Caco-2 (cell line): ENCODE measurements at regions not wholly inside any gene's neighbourhood (a gene's known extent, or its start where the extent isn't known, plus 50 kb on each side); places are given as distances from the start of the nearest gene placed in this dataset.

Experiments
- BruUV-seq: library from RNA; stranded (reverse); fragments of 400-500 nt; replicated peaks from 2 replicates; lab custom pipeline; 2021; lab: Mats Ljungman, UMichigan
- CTCF ChIA-PET: fragments of 300-600 bp; sonication (Branson Sonifier 250); formaldehyde crosslinking; loops from one replicate; lab custom pipeline; 2022; ENCODE audit warnings: antibody characterized with exemption; lab: Charles Lee
- POLR2A ChIA-PET: fragments of 300-600 bp; sonication (Branson Sonifier 250); formaldehyde crosslinking; loops from one replicate; lab custom pipeline; 2022; ENCODE audit warnings: antibody characterized with exemption; lab: Charles Lee
- DNase-seq, 2 experiments: peaks; one replicate each; pipeline versions ENCODE4 v3.0.0 to v3.0.0-alpha.2; 2020 to 2022
- H3K27me3 ChIP-seq: replicated peaks from 2 replicates; pipeline ENCODE4 v1.6.0; 2011; ENCODE audit warnings: low read length; ENCODE audit not compliant: control insufficient read depth, insufficient read depth
- H3K36me3 ChIP-seq: 2 replicates; pipeline ENCODE4 v1.5.1; 2011; ENCODE audit warnings: low read length; ENCODE audit not compliant: control insufficient read depth, insufficient read depth
- H3K4me1 ChIP-seq: fragments of 250-450 bp; sonication (Bioruptor Pico); 2 replicates; pipeline ENCODE4 v1.5.1; 2020; ENCODE audit warnings: mild to moderate bottlenecking
- H3K4me3 ChIP-seq: 2 replicates; pipeline ENCODE4 v1.5.1; 2011; ENCODE audit warnings: low read depth, mild to moderate bottlenecking, control low read depth, low read length
- H3K9me3 ChIP-seq: fragments of 250-450 bp; sonication (Bioruptor Pico); 2 replicates; pipeline ENCODE4 v1.5.1; 2020; ENCODE audit warnings: mild to moderate bottlenecking, moderate library complexity
- H3K27ac Mint-ChIP-seq: one replicate; pipeline ENCODE4 v1.8.0; 2022; ENCODE audit warnings: mixed read lengths; ENCODE audit not compliant: unreplicated experiment
- H3K27me3 Mint-ChIP-seq: one replicate; pipeline ENCODE4 v1.8.0; 2022; ENCODE audit warnings: mixed read lengths; ENCODE audit not compliant: insufficient read depth, unreplicated experiment
- H3K36me3 Mint-ChIP-seq: one replicate; pipeline ENCODE4 v1.8.0; 2022; ENCODE audit warnings: mild to moderate bottlenecking, mixed read lengths; ENCODE audit not compliant: insufficient read depth, unreplicated experiment
- H3K4me1 Mint-ChIP-seq: one replicate; pipeline ENCODE4 v1.8.0; 2022; ENCODE audit warnings: low read depth, mixed read lengths; ENCODE audit not compliant: unreplicated experiment
- H3K4me3 Mint-ChIP-seq: one replicate; pipeline ENCODE4 v1.8.0; 2022; ENCODE audit warnings: mild to moderate bottlenecking, moderate library complexity, mixed read lengths; ENCODE audit not compliant: unreplicated experiment
- H3K9me3 Mint-ChIP-seq: one replicate; pipeline ENCODE4 v1.8.0; 2022; ENCODE audit warnings: mixed read lengths; ENCODE audit not compliant: unreplicated experiment
- CTCF ChIP-seq, 2 experiments: fragments of 200-600 bp in 1 of 2; IDR thresholded peaks; 1 replicate in 1 of 2; 2 replicates in 1 of 2; pipeline versions ENCODE4 v1.5.1 to v1.8.0; 2011 to 2022; ENCODE audit warnings: antibody characterized with exemption in 1 of 2, control low read depth in 1 of 2, inconsistent platforms in 1 of 2, low read depth in 1 of 2, low read length in 1 of 2, mild to moderate bottlenecking in 1 of 2, moderate library complexity in 1 of 2; ENCODE audit not compliant: insufficient read depth in 1 of 2, severe bottlenecking in 1 of 2, unreplicated experiment in 1 of 2
- intact Hi-C: fragments of 100-400 bp; cut with micrococcal nuclease; formaldehyde crosslinking; loops from one replicate; pipeline ENCODE4 v1.10.0; 2022; ENCODE audit not compliant: unreplicated experiment

DNA sequence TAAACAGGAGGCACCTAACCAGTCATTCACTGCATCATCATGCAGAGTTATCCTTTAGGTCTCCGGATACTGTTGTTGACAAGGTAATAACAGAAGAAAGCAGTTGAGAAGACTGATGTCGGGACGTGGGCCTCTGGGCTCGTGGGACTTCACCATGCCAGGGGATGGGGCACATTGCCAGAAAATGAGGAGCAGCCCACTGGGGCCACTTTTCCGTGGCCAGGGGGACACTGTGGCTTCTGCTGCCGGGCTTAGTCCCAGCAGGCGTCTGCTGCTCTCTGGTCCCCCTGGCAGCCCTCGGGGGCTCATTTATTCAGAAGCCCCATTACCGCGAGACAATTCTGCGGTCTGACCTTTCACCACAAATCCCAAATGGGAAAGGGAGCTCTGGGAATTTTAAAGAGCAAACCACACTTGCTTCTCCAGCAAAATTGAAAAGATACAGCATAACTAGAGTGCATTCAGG, 201.2 kb downstream of the DAD1 start:
- POLR2A ChIA-PET, result no interaction called here
- TF ChIP-seq CTCF (IDR thresholded peaks at IDR 0.05; ENCODE audit: insufficient read depth in 1 of 2, low read depth in 1 of 2, low read length in 1 of 2, severe bottlenecking in 1 of 2, unreplicated experiment in 1 of 2), result no peak
- CTCF ChIA-PET, result interaction anchor here (0.5 to 3.3 kb wide), 2 partner anchors 55 to 84 kb away, joined by 3 to 19 read pairs; no protein-coding TSS in a partner anchor
- intact Hi-C loops, result loop anchor here (1.0 to 5.0 kb wide), 3 partner anchors 74 to 161 kb away; no protein-coding TSS in a partner anchor
- H3K27ac Mint-ChIP-seq, result no peak overlapping the region
- Histone ChIP-seq H3K27me3 (no peaks in the 10 kb centered on the region), H3K4me1 (peaks cover 62% of the 10 kb centered on the region), H3K36me3 (no peaks in the 10 kb centered on the region; the same call in 1 of the 2 replicates), H3K4me3 (no peak overlapping the region), H3K9me3 (no peaks in the 10 kb centered on the region)
- peaks cover 52% of the 10 kb centered on the region for H3K4me1 Mint-ChIP-seq
- no peak for DNase-seq
- BruUV-seq, result no TSS peak
- H3K27me3 Mint-ChIP-seq, result no peaks in the 10 kb centered on the region
- H3K4me3 Mint-ChIP-seq, result no peak overlapping the region
- no peaks in the 10 kb centered on the region for H3K9me3 Mint-ChIP-seq
- H3K36me3 Mint-ChIP-seq, result no peaks in the 10 kb centered on the region

DNA sequence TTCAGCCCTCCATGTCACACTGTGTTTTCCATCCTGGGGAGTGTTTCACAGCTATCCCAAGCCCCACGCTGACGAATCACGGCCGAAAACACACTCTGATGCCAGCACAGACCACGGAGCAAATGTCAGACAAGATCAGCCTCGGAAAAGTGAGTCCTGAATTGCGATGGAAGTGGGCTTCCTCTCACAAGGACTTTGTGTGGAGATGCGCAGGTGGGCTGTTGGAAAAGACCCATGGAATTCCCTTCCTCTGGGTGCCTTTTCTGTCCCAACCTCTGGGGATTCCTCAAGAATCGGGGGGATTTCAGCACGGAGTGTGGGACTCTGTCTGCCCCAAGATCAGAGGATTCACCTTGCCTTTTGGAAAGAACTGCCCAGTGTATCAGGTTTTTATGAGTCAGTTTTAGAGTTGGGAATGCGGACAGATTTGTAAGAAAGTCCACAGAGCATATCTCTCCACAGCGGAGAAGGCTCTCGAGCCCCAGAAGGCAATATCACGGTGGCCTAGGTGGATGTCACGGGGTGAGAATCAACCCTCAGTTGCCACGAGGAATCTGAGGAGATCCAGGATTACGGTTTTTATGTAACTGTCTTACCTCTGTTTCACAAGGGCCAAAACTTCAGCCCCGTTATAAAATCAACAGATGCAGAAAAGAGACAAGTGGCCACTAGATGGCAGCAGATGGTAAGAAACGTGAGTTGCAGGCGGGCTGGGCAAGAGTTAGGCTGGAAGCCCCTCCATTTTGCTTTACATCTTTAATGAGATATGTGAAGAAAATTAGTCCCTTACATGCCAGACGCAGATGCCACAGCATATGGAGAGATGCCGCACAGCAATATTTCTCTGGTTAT, 201.9 kb downstream of the DAD1 start:
- Mint-ChIP-seq H3K27ac (peak overlapping the region; percentile 38), H3K36me3 (no peaks in the 10 kb centered on the region), H3K4me3 (no peak overlapping the region), H3K27me3 (no peaks in the 10 kb centered on the region), H3K4me1 (peaks cover 54% of the 10 kb centered on the region), H3K9me3 (no peaks in the 10 kb centered on the region)
- TF ChIP-seq CTCF (IDR thresholded peaks at IDR 0.05; ENCODE audit: insufficient read depth in 1 of 2, low read depth in 1 of 2, low read length in 1 of 2, severe bottlenecking in 1 of 2, unreplicated experiment in 1 of 2), result peak; percentile 64 to 69
- H3K9me3 ChIP-seq, result no peaks in the 10 kb centered on the region
- H3K36me3 ChIP-seq, result no peaks in the 10 kb centered on the region; the same call in 1 of the 2 replicates
- H3K4me3 ChIP-seq, result no peak overlapping the region
- DNase-seq, result peak; percentile 67 to 77
- H3K4me1 ChIP-seq, result peaks cover 66% of the 10 kb centered on the region
- no TSS peak for BruUV-seq
- ChIA-PET POLR2A (no interaction called here), CTCF (no interaction called here)
- H3K27me3 ChIP-seq, result no peaks in the 10 kb centered on the region
- intact Hi-C loops, result loop anchor here (1.0 to 5.0 kb wide), 3 partner anchors 73 to 160 kb away; no protein-coding TSS in a partner anchor

DNA sequence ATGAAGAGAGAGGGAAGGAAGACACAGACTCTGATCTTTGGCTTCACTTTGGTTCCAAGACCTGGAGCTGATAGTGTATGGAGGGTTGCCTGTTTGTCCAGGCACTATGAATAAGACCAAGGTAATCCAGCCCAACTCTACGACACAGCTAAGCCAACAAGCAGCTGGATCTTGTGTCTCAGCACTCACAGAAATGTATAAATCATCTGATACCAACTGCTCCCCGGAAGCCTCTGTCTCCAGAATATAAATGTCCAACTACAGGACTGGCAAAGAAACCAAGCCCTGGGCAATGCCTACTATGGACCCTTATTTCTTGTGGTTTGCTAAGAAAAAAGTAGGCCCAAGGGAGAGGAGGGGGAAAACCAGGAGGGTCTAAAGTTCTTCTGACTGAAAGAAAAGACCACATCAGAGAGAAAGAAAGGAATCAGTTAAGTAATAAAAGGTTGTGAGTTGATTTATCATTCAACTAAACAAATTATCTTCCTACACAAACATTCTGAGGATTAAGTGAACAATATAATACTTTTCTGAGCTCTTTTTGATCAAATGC, 204.0 kb downstream of the DAD1 start:
- peak overlapping the region; percentile 27 for H3K4me3 Mint-ChIP-seq
- no peak overlapping the region for H3K4me3 ChIP-seq
- no peaks in the 10 kb centered on the region for H3K27me3 Mint-ChIP-seq
- ChIA-PET CTCF (interaction anchor here (0.6 to 2.4 kb wide), 10 partner anchors 10 to 487 kb away, joined by 3 to 13 read pairs (median 4); no protein-coding TSS in a partner anchor), POLR2A (no interaction called here)
- no peaks in the 10 kb centered on the region; the same call in 1 of the 2 replicates for H3K36me3 ChIP-seq
- peak overlapping the region; percentile 63 for H3K27ac Mint-ChIP-seq
- DNase-seq, result peak in 1 of 2 experiments; percentile 18
- no peaks in the 10 kb centered on the region for H3K9me3 ChIP-seq
- TF ChIP-seq CTCF (IDR thresholded peaks at IDR 0.05; ENCODE audit: insufficient read depth in 1 of 2, low read depth in 1 of 2, low read length in 1 of 2, severe bottlenecking in 1 of 2, unreplicated experiment in 1 of 2), result no peak
- H3K36me3 Mint-ChIP-seq, result no peaks in the 10 kb centered on the region
- peaks cover 47% of the 10 kb centered on the region for H3K4me1 Mint-ChIP-seq
- intact Hi-C loops, result loop anchor here (2.0 to 5.0 kb wide), 2 partner anchors 120 to 158 kb away; no protein-coding TSS in a partner anchor
- no TSS peak for BruUV-seq
- H3K9me3 Mint-ChIP-seq, result no peaks in the 10 kb centered on the region
- peaks cover 70% of the 10 kb centered on the region for H3K4me1 ChIP-seq
- H3K27me3 ChIP-seq, result no peaks in the 10 kb centered on the region
